PC-9 (cell line): ENCODE measurements at regions not wholly inside any gene's neighbourhood (a gene's known extent, or its start where the extent isn't known, plus 50 kb on each side); places are given as distances from the start of the nearest gene placed in this dataset.

Source experiments
- BruUV-seq: library from RNA; stranded (reverse); fragments of 400-500 nt; replicated peaks from 2 replicates; lab custom pipeline; 2021; lab: Mats Ljungman, UMichigan
- CTCF ChIA-PET: fragments of 300-600 bp; sonication (Branson Sonifier 250); formaldehyde crosslinking; loops from one replicate; lab custom pipeline; 2022; ENCODE audit warnings: antibody characterized with exemption; lab: Charles Lee
- POLR2A ChIA-PET: fragments of 300-600 bp; sonication (Branson Sonifier 250); formaldehyde crosslinking; loops from one replicate; lab custom pipeline; 2022; ENCODE audit warnings: antibody characterized with exemption; ENCODE audit not compliant: unreplicated experiment; lab: Charles Lee
- DNase-seq, 2 experiments: peaks; one replicate each; pipeline versions ENCODE4 v3.0.0 to v3.0.0-alpha.2; 2015 to 2022; ENCODE audit warnings: mixed read lengths in 1 of 2
- H2AFZ ChIP-seq: fragments of 200-600 bp; sonication (generic); 2 replicates; pipeline ENCODE4 v1.8.1; 2017; ENCODE audit warnings: antibody characterized with exemption
- H3F3A ChIP-seq: fragments of 200-600 bp; sonication (generic); 2 replicates; pipeline ENCODE4 v1.8.1; 2017; ENCODE audit warnings: antibody characterized with exemption, mild to moderate bottlenecking, low read depth; ENCODE audit not compliant: insufficient read depth
- H3K27ac ChIP-seq: fragments of 200-600 bp; sonication (generic); 2 replicates; pipeline ENCODE4 v1.6.1; 2016; ENCODE audit warnings: mixed run types
- H3K27me3 ChIP-seq: fragments of 200-600 bp; sonication (generic); 2 replicates; pipeline ENCODE4 v1.6.1; 2016; ENCODE audit warnings: low read depth, mixed run types; ENCODE audit not compliant: insufficient read depth
- H3K36me3 ChIP-seq: fragments of 200-600 bp; sonication (generic); 2 replicates; pipeline ENCODE4 v1.6.1; 2016; ENCODE audit warnings: low read depth, mixed run types
- H3K4me1 ChIP-seq: fragments of 200-600 bp; sonication (generic); replicated peaks from 2 replicates; pipeline ENCODE4 v1.6.1; 2016; ENCODE audit warnings: mixed run types; ENCODE audit not compliant: insufficient read depth
- H3K4me2 ChIP-seq: fragments of 200-600 bp; sonication (generic); 2 replicates; pipeline ENCODE4 v1.6.1; 2017; ENCODE audit warnings: mixed run types
- H3K4me3 ChIP-seq: fragments of 200-600 bp; sonication (generic); 2 replicates; pipeline ENCODE4 v1.6.1; 2016; ENCODE audit warnings: mixed run types
- H3K79me2 ChIP-seq: fragments of 200-600 bp; sonication (generic); 2 replicates; pipeline ENCODE4 v1.6.1; 2017; ENCODE audit warnings: low read depth, mixed run types
- H3K9me2 ChIP-seq: fragments of 200-600 bp; sonication (generic); 2 replicates; pipeline ENCODE4 v1.8.1; 2017; ENCODE audit warnings: mild to moderate bottlenecking; ENCODE audit not compliant: insufficient read depth
- H3K9me3 ChIP-seq: fragments of 200-600 bp; sonication (generic); 2 replicates; pipeline ENCODE4 v1.8.1; 2016; ENCODE audit warnings: low read depth; ENCODE audit not compliant: insufficient read depth
- H4K20me1 ChIP-seq: fragments of 200-600 bp; sonication (generic); 2 replicates; pipeline ENCODE4 v1.8.1; 2017; ENCODE audit not compliant: insufficient read depth
- EZH2 ChIP-seq: fragments of 200-600 bp; sonication (generic); IDR thresholded peaks from 2 replicates; pipeline ENCODE4 v1.8.0; 2017; ENCODE audit warnings: antibody characterized with exemption, low read depth
- intact Hi-C: fragments of 100-400 bp; cut with micrococcal nuclease; formaldehyde crosslinking; loops from one replicate; pipeline ENCODE4 v1.10.0; 2022; ENCODE audit not compliant: unreplicated experiment
- TF ChIP-seq, protein P1 (sequence below): fragments of 200-600 bp; sonication (generic); conservative IDR thresholded peaks from 2 replicates; pipeline ENCODE4 v1.6.1; 2017; ENCODE audit warnings: mixed run types, antibody characterized with exemption, mild to moderate bottlenecking, moderate library complexity

DNA sequence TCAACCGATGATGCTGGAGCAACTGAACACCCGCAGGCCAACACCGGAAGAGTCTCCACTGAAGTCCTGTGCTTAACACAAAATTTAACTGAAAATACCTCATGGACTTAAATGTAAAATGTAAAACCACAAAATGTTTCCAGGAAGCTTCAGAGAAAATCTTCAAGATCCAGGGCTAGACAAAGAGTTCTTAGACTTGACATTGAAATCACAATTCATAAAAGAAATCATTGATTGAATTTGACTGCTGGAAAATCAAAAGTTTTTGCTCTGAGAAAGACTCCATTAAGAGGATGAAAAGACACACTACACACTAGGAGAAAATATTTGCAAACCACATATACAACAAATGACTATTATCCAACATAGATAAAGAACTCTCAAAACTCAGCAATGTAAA, 234.7 kb upstream of the PPP2R2D start:
- H3K9me3 ChIP-seq, result no peaks in the 10 kb centered on the region
- H2AFZ ChIP-seq, result no peak overlapping the region
- no peak overlapping the region for H3K4me2 ChIP-seq
- ChIA-PET CTCF (no interaction called here), POLR2A (no interaction called here)
- H3K79me2 ChIP-seq, result no peaks in the 10 kb centered on the region
- H3K4me1 ChIP-seq, result no peaks in the 10 kb centered on the region
- peaks cover 23% of the 10 kb centered on the region for H3K27me3 ChIP-seq
- intact Hi-C loops, result no loop called here
- H4K20me1 ChIP-seq, result no peaks in the 10 kb centered on the region
- no peaks in the 10 kb centered on the region for H3K9me2 ChIP-seq
- TF ChIP-seq, protein P1, sequence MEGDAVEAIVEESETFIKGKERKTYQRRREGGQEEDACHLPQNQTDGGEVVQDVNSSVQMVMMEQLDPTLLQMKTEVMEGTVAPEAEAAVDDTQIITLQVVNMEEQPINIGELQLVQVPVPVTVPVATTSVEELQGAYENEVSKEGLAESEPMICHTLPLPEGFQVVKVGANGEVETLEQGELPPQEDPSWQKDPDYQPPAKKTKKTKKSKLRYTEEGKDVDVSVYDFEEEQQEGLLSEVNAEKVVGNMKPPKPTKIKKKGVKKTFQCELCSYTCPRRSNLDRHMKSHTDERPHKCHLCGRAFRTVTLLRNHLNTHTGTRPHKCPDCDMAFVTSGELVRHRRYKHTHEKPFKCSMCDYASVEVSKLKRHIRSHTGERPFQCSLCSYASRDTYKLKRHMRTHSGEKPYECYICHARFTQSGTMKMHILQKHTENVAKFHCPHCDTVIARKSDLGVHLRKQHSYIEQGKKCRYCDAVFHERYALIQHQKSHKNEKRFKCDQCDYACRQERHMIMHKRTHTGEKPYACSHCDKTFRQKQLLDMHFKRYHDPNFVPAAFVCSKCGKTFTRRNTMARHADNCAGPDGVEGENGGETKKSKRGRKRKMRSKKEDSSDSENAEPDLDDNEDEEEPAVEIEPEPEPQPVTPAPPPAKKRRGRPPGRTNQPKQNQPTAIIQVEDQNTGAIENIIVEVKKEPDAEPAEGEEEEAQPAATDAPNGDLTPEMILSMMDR, result no peak
- no peak for TF ChIP-seq EZH2
- no peak overlapping the region for H3K4me3 ChIP-seq
- no peak overlapping the region for H3K27ac ChIP-seq
- DNase-seq, result no peak
- no peaks in the 10 kb centered on the region for H3F3A ChIP-seq
- H3K36me3 ChIP-seq, result no peaks in the 10 kb centered on the region
- BruUV-seq, result no TSS peak

DNA sequence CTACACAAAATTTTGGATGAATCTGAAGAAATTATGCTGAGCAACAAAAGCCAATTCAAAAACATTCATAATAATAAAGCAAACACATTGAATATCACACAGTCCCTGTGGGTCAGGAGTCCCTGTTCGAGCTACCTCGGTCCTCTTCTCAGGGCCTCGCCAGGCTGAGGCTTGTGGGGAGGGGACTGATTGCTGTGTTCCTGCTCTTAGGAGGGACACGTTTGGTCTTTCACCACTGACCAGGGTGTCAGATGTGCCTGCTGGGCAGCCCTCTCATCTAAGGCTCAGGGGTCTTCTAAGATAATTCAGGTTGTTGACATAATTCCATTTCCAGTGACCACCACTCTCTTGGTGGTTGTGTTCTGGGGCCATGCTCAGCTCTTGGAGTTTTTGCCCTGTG, 233.8 kb upstream of the PPP2R2D start:
- no peak overlapping the region for H3K27ac ChIP-seq
- no peak for TF ChIP-seq EZH2
- TF ChIP-seq, protein P1, result no peak
- BruUV-seq, result no TSS peak
- H3K9me3 ChIP-seq, result no peaks in the 10 kb centered on the region
- no peaks in the 10 kb centered on the region for H3F3A ChIP-seq
- H3K36me3 ChIP-seq, result no peaks in the 10 kb centered on the region
- no peak overlapping the region for H3K4me3 ChIP-seq
- ChIA-PET CTCF (no interaction called here), POLR2A (no interaction called here)
- intact Hi-C loops, result no loop called here
- no peaks in the 10 kb centered on the region for H3K79me2 ChIP-seq
- H2AFZ ChIP-seq, result no peak overlapping the region
- DNase-seq, result no peak
- no peak overlapping the region for H3K4me2 ChIP-seq
- no peaks in the 10 kb centered on the region for H3K4me1 ChIP-seq
- H3K27me3 ChIP-seq, result peaks cover 23% of the 10 kb centered on the region
- no peaks in the 10 kb centered on the region for H3K9me2 ChIP-seq
- H4K20me1 ChIP-seq, result no peaks in the 10 kb centered on the region

DNA sequence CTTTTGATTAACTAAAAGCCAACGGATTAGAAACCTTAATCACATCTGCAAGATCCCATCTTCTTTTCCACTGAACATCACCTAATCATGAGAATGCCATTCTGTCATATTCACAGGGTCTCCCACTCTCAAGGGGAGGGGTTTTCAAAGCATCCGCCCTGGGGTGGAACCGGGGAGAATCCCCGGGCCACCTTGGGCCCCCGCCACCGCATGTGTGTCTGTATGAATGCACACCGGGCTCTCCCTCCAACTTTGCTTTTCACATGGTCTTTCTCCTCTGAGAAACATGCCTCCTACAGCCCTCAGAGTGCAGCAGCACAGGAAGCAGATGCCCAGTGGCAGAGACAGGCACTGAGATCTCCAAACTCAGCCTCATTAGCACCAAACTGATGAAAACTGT, 233.2 kb upstream of the PPP2R2D start:
- Histone ChIP-seq H3K9me2 (no peaks in the 10 kb centered on the region), H3K36me3 (no peaks in the 10 kb centered on the region), H3F3A (no peaks in the 10 kb centered on the region), H3K4me2 (no peak overlapping the region), H3K9me3 (no peaks in the 10 kb centered on the region), H3K79me2 (no peaks in the 10 kb centered on the region), H3K27me3 (peaks cover 20% of the 10 kb centered on the region), H3K4me1 (no peaks in the 10 kb centered on the region), H4K20me1 (no peaks in the 10 kb centered on the region), H3K4me3 (no peak overlapping the region), H3K27ac (no peak overlapping the region), H2AFZ (no peak overlapping the region)
- no peak for DNase-seq
- intact Hi-C loops, result no loop called here
- ChIA-PET CTCF (no interaction called here), POLR2A (no interaction called here)
- TF ChIP-seq, protein P1, result no peak
- no peak for TF ChIP-seq EZH2
- no TSS peak for BruUV-seq
